Osteocyte (in vitro differentiated cells): ENCODE measurements at regions not wholly inside any gene's neighbourhood (a gene's known extent, or its start where the extent isn't known, plus 50 kb on each side); places are given as distances from the start of the nearest gene placed in this dataset.
"Not testable (repeated sequence)": the region's sequence is repeated elsewhere in the genome, so short reads cannot be mapped to it uniquely, and the experiment has no call there.

Source experiments
- DNase-seq: peaks from one replicate; pipeline ENCODE4 v3.0.0; 2021; ENCODE audit warnings: mixed read lengths; ENCODE audit not compliant: unreplicated experiment; ENCODE audit errors: extremely low spot score
- H3K27ac Mint-ChIP-seq: one replicate; pipeline ENCODE4 v1.8.0; 2021; ENCODE audit warnings: mild to moderate bottlenecking, mixed read lengths; ENCODE audit not compliant: unreplicated experiment
- H3K27me3 Mint-ChIP-seq: one replicate; pipeline ENCODE4 v1.8.0; 2021; ENCODE audit warnings: mixed read lengths; ENCODE audit not compliant: unreplicated experiment
- H3K36me3 Mint-ChIP-seq: one replicate; pipeline ENCODE4 v1.8.0; 2021; ENCODE audit warnings: mixed read lengths; ENCODE audit not compliant: unreplicated experiment
- H3K4me1 Mint-ChIP-seq: one replicate; pipeline ENCODE4 v1.8.0; 2021; ENCODE audit warnings: mixed read lengths; ENCODE audit not compliant: unreplicated experiment
- H3K4me3 Mint-ChIP-seq: one replicate; pipeline ENCODE4 v1.8.0; 2021; ENCODE audit warnings: mild to moderate bottlenecking, moderate library complexity, mixed read lengths; ENCODE audit not compliant: unreplicated experiment
- H3K9me3 Mint-ChIP-seq: one replicate; pipeline ENCODE4 v1.8.0; 2021; ENCODE audit warnings: mixed read lengths; ENCODE audit not compliant: unreplicated experiment
- TF ChIP-seq, protein P1 (sequence below): fragments of 200-600 bp; sonication (generic); IDR thresholded peaks from 2 replicates; pipeline ENCODE4 v1.5.0; 2021; ENCODE audit warnings: antibody characterized with exemption, mild to moderate bottlenecking, moderate library complexity

DNA sequence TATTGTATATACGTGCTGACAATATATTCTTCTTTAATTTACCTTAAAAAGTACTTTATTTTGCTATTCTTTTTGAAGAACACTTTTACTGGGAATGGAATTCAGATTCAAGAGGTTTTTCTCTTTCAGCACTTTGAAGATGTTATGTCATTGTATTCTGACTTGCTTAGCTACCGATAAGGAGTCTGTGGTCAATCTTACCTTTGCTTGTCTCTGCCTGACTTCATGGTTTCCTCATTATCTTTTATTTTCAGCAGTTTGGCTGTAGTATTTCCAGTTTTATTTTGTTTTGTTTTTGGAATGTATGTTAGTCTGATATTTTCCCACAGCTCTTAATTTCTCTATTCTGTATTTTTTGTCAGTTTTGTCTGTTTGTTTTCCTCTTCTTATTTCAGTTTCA is 187.9 kb upstream of the SMIM30 start:
- Mint-ChIP-seq H3K9me3 (no peaks in the 10 kb centered on the region), H3K27ac (no peak overlapping the region), H3K36me3 (no peaks in the 10 kb centered on the region), H3K4me1 (no peaks in the 10 kb centered on the region), H3K27me3 (peaks cover 44% of the 10 kb centered on the region), H3K4me3 (no peak overlapping the region)
- DNase-seq: no peak
- TF ChIP-seq, protein P1, sequence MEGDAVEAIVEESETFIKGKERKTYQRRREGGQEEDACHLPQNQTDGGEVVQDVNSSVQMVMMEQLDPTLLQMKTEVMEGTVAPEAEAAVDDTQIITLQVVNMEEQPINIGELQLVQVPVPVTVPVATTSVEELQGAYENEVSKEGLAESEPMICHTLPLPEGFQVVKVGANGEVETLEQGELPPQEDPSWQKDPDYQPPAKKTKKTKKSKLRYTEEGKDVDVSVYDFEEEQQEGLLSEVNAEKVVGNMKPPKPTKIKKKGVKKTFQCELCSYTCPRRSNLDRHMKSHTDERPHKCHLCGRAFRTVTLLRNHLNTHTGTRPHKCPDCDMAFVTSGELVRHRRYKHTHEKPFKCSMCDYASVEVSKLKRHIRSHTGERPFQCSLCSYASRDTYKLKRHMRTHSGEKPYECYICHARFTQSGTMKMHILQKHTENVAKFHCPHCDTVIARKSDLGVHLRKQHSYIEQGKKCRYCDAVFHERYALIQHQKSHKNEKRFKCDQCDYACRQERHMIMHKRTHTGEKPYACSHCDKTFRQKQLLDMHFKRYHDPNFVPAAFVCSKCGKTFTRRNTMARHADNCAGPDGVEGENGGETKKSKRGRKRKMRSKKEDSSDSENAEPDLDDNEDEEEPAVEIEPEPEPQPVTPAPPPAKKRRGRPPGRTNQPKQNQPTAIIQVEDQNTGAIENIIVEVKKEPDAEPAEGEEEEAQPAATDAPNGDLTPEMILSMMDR: no peak

DNA sequence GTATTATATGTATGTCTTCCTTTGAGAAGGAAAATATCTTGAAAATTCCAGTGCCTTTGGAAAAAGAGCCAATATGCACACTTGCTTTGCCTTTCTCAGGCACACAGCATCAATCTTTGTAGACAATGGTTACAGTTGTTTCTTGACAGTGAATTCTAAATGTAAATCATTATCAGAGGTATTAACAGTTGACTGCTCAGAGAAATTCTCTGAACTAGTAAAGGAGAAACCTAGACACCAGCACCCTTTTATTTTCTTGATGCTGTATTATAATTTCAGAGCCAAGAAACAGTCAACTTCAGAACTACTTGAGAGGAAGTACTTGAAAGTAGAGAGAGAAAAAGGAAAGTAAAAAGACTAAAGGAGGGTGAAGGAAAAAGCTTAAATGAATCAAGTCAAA is 185.8 kb upstream of the SMIM30 start:
- H3K4me3 Mint-ChIP-seq: no peak overlapping the region
- peaks cover 46% of the 10 kb centered on the region for H3K27me3 Mint-ChIP-seq
- H3K36me3 Mint-ChIP-seq: no peaks in the 10 kb centered on the region
- H3K27ac Mint-ChIP-seq: no peak overlapping the region
- TF ChIP-seq, protein P1: no peak
- H3K4me1 Mint-ChIP-seq: no peaks in the 10 kb centered on the region
- no peak for DNase-seq
- no peaks in the 10 kb centered on the region for H3K9me3 Mint-ChIP-seq

DNA sequence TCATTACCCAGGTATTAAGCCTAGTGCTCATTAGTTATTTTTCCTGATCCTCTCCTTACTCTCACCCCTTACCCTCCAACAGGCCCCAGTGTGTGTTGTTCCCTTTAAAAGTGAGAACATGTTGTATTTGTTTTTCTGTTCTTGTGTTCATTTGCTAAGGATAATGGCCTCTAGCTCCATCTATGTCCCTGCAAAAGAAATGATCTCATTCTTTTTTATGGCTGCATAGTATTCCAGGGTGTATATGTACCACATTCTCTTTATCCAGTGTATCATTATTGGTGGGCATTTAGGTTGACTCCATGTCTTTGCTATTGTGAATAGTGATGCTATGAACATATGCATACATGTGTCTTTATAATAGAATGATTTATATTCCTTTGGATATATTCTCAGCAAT is 185.0 kb upstream of the SMIM30 start:
- not testable (repeated sequence) for H3K4me1 Mint-ChIP-seq, H3K4me3 Mint-ChIP-seq, H3K27ac Mint-ChIP-seq, H3K9me3 Mint-ChIP-seq, H3K36me3 Mint-ChIP-seq, DNase-seq
- H3K27me3 Mint-ChIP-seq: peaks cover 51% of the 10 kb centered on the region

DNA sequence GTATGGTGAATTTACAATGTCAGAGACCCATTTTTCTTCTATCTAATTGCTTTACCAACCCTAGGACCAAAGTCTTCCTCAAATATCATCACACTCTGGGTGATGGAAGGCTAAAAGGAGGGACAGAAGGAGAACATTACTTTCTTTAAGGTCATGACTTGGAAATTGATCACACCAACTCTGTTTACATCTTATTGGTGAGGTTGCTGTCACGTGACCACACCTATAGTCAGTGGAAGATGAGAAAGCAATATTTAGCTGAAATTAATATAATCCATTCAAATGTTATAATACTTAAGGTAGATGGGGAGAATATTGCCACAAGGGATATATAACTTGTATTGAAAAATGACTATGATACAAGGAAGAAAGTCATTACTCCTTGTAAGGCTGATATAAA is 183.6 kb upstream of the SMIM30 start:
- H3K4me1 Mint-ChIP-seq: no peaks in the 10 kb centered on the region
- no peak overlapping the region for H3K27ac Mint-ChIP-seq
- no peak overlapping the region for H3K4me3 Mint-ChIP-seq
- TF ChIP-seq, protein P1: no peak
- no peaks in the 10 kb centered on the region for H3K36me3 Mint-ChIP-seq
- H3K9me3 Mint-ChIP-seq: no peaks in the 10 kb centered on the region
- H3K27me3 Mint-ChIP-seq: peaks cover 51% of the 10 kb centered on the region
- no peak for DNase-seq

DNA sequence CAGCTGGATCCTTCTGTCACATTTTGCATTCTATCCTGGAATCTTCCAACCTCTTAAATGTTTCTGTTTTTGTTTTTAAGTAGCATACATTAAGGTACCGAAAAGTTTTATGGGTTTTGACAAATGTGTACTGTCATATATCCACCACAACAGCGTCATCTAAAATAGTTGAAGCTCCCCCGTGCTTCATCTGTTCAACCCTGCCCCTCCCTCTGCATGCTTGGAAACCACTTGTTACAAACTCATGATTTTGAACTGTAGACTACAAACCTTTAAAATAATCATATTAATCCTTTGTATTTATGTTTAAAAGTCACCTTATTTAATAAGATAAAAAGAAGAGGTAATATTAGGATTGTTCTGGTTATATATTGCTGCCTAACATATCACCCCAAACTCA is 182.8 kb upstream of the SMIM30 start:
- no peaks in the 10 kb centered on the region for H3K4me1 Mint-ChIP-seq
- no peak overlapping the region for H3K27ac Mint-ChIP-seq
- no peak overlapping the region for H3K4me3 Mint-ChIP-seq
- H3K9me3 Mint-ChIP-seq: no peaks in the 10 kb centered on the region
- TF ChIP-seq, protein P1: no peak
- DNase-seq: no peak
- peaks cover 52% of the 10 kb centered on the region for H3K27me3 Mint-ChIP-seq
- no peaks in the 10 kb centered on the region for H3K36me3 Mint-ChIP-seq

DNA sequence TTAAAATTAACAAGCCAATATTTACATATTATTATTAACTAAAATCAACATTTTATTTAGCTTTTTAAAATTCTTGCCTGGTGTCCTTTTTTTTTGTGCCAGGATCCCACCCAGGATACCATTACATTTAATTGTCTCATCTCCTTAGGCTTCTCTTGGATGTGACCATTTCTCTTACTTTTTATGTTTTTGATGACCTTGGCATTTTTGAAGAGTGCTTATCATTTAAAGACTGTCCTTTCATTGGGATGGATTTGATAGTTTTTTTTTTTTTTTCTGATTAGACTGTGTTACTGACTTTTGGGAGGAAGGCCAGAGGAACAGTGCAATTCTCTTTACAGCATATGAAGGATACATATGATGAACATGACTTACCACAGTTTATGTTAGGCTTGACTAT is 181.4 kb upstream of the SMIM30 start:
- H3K36me3 Mint-ChIP-seq: no peaks in the 10 kb centered on the region
- DNase-seq: no peak

More for the DNA sequence above, 181.4 kb upstream of the SMIM30 start:
- Mint-ChIP-seq H3K4me1 (no peaks in the 10 kb centered on the region), H3K9me3 (no peaks in the 10 kb centered on the region), H3K27me3 (peaks cover 47% of the 10 kb centered on the region), H3K27ac (no peak overlapping the region), H3K4me3 (no peak overlapping the region)
- TF ChIP-seq, protein P1: no peak
